ENCODE measurements at regions not wholly inside any gene's neighbourhood (a gene's known extent, or its start where the extent isn't known, plus 50 kb on each side); places are given as distances from the start of the nearest gene placed in this dataset.

DNA sequence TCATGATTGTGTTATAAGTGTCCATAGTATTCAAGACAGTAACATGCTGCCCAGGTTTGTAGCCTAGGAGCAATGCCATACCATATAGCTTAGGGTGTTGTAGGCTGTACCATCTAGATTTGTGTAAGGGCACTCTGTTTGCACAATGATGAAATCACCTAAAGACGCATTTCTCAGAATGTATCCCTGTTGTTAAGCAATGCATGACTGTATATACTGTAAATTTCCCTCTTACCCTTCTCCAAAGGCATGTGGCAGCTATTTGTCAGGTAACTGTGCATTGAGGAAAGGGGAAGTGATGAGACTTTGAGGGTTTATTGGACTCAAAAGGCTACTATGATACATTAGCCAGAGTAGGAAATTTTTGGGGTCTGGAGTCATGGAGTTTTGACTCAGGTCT lies 180.8 kb downstream of the VAPA start:
- Histone ChIP-seq H3K4me2 (ENCODE audit: control insufficient read depth, extremely low read depth, insufficient read depth, low read depth, low read length) (peak overlapping the region; percentile 23), H3K36me3 (ENCODE audit: control insufficient read depth in 2 of 2, extremely low read depth in 1 of 2, insufficient read depth in 2 of 2, low read length in 2 of 2) (no peaks in the 10 kb centered on the region), H3K27me3 (ENCODE audit: control insufficient read depth, extremely low read depth, insufficient read depth, low read length) (no peaks in the 10 kb centered on the region), H2AFZ (ENCODE audit: control insufficient read depth, low read length) (no peak overlapping the region), H3K4me3 (ENCODE audit: control insufficient read depth in 2 of 3, extremely low read depth in 1 of 3, insufficient read depth in 2 of 3, low read depth in 1 of 3, low read length in 3 of 3) (no peak overlapping the region), H3K79me2 (ENCODE audit: control insufficient read depth, insufficient read depth, low read length) (no peaks in the 10 kb centered on the region), H3K4me1 (ENCODE audit: control insufficient read depth, extremely low read depth, insufficient read depth, low read length) (peaks cover 6% of the 10 kb centered on the region), H3K9me3 (ENCODE audit: control insufficient read depth, low read depth, low read length) (no peaks in the 10 kb centered on the region), H3K27ac (ENCODE audit: control insufficient read depth, insufficient read depth, low read length) (no peak overlapping the region), H3K9me1 (ENCODE audit: control insufficient read depth, extremely low read depth, insufficient read depth, low read length) (no peaks in the 10 kb centered on the region), H3K9ac (ENCODE audit: control insufficient read depth, extremely low read depth, insufficient read depth, low read length) (no peak overlapping the region), H4K20me1 (ENCODE audit: control insufficient read depth, extremely low read depth, insufficient read depth, low read length) (no peaks in the 10 kb centered on the region)
- dilution Hi-C loops (cut with MboI; ENCODE audit: extremely low pct_ligation_motif_present, low sequenced_read_pairs): no loop called here
- TF ChIP-seq EZH2 (IDR thresholded peaks at IDR 0.05; ENCODE audit: low read length): no peak
- TF ChIP-seq, protein P1, sequence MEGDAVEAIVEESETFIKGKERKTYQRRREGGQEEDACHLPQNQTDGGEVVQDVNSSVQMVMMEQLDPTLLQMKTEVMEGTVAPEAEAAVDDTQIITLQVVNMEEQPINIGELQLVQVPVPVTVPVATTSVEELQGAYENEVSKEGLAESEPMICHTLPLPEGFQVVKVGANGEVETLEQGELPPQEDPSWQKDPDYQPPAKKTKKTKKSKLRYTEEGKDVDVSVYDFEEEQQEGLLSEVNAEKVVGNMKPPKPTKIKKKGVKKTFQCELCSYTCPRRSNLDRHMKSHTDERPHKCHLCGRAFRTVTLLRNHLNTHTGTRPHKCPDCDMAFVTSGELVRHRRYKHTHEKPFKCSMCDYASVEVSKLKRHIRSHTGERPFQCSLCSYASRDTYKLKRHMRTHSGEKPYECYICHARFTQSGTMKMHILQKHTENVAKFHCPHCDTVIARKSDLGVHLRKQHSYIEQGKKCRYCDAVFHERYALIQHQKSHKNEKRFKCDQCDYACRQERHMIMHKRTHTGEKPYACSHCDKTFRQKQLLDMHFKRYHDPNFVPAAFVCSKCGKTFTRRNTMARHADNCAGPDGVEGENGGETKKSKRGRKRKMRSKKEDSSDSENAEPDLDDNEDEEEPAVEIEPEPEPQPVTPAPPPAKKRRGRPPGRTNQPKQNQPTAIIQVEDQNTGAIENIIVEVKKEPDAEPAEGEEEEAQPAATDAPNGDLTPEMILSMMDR (optimal IDR thresholded peaks at IDR 0.05 in 1 of 3, IDR thresholded peaks at IDR 0.05 in 1 of 3, conservative IDR thresholded peaks at IDR 0.05 in 1 of 3; ENCODE audit: extremely low read depth in 1 of 3, insufficient read depth in 2 of 3, low read length in 3 of 3): no peak
- no peak for FAIRE-seq
- DNase-seq (ENCODE audit: low read depth, low spot score): no peak

DNA sequence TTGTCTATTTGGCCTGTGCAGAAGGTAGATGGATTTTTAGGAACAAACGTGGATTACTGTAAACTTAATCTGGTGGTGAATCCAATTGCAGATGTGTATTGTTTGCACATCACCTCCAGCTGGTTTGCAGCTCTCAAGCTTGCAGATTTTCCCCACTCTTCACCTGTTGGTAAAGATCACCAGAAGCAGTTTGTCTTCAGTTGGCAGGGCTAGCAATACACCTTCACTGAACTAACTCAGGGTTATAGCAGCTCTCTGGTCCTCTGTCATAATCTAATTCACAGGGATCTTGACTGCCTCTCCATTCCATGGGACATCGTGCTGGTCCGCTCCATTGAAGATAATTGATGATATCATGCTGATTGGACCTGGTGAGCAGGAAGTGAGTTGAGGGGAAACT lies 181.5 kb downstream of the VAPA start:
- H3K4me3 ChIP-seq (ENCODE audit: control insufficient read depth in 2 of 3, extremely low read depth in 1 of 3, insufficient read depth in 2 of 3, low read depth in 1 of 3, low read length in 3 of 3): no peak overlapping the region
- FAIRE-seq: no peak
- dilution Hi-C loops (cut with MboI; ENCODE audit: extremely low pct_ligation_motif_present, low sequenced_read_pairs): no loop called here

More for the DNA sequence above, 181.5 kb downstream of the VAPA start:
- H3K4me1 ChIP-seq (ENCODE audit: control insufficient read depth, extremely low read depth, insufficient read depth, low read length): peaks cover 6% of the 10 kb centered on the region
- H3K27ac ChIP-seq (ENCODE audit: control insufficient read depth, insufficient read depth, low read length): no peak overlapping the region
- H3K9me1 ChIP-seq (ENCODE audit: control insufficient read depth, extremely low read depth, insufficient read depth, low read length): no peaks in the 10 kb centered on the region
- H3K79me2 ChIP-seq (ENCODE audit: control insufficient read depth, insufficient read depth, low read length): no peaks in the 10 kb centered on the region
- no peak for TF ChIP-seq EZH2 (IDR thresholded peaks at IDR 0.05; ENCODE audit: low read length)
- TF ChIP-seq, protein P1 (optimal IDR thresholded peaks at IDR 0.05 in 1 of 3, IDR thresholded peaks at IDR 0.05 in 1 of 3, conservative IDR thresholded peaks at IDR 0.05 in 1 of 3; ENCODE audit: extremely low read depth in 1 of 3, insufficient read depth in 2 of 3, low read length in 3 of 3): no peak
- no peaks in the 10 kb centered on the region for H4K20me1 ChIP-seq (ENCODE audit: control insufficient read depth, extremely low read depth, insufficient read depth, low read length)
- H2AFZ ChIP-seq (ENCODE audit: control insufficient read depth, low read length): no peak overlapping the region
- DNase-seq (ENCODE audit: low read depth, low spot score): no peak
- H3K27me3 ChIP-seq (ENCODE audit: control insufficient read depth, extremely low read depth, insufficient read depth, low read length): no peaks in the 10 kb centered on the region
- H3K9ac ChIP-seq (ENCODE audit: control insufficient read depth, extremely low read depth, insufficient read depth, low read length): no peak overlapping the region
- no peak overlapping the region for H3K4me2 ChIP-seq (ENCODE audit: control insufficient read depth, extremely low read depth, insufficient read depth, low read depth, low read length)
- no peaks in the 10 kb centered on the region for H3K9me3 ChIP-seq (ENCODE audit: control insufficient read depth, low read depth, low read length)
- H3K36me3 ChIP-seq (ENCODE audit: control insufficient read depth in 2 of 2, extremely low read depth in 1 of 2, insufficient read depth in 2 of 2, low read length in 2 of 2): no peaks in the 10 kb centered on the region

Measured in keratinocyte (primary cell).